ENCODE measurements at regions not wholly inside any gene's neighbourhood (a gene's known extent, or its start where the extent isn't known, plus 50 kb on each side); places are given as distances from the start of the nearest gene placed in this dataset.

DNA sequence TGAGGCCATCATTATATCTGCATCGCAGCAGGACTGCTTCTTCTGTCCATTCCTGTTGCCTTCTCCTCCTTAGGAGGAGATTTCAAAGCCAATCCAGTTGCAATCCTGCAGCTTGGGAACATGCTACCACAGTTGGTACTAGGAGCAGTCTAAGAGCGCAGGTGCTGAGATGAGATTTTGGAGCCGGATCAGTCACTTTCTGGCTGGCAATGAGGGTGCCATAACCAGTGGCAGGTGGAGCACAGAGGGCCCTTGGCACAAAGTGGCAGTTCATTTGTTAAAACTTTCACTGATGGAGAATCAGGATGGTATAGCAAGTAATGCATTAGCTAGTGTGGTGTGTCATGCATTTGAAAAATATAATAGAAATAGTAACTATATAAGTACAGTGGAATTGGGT is 173.7 kb upstream of the ATP5MC3 start:
- TF ChIP-seq, protein P1, sequence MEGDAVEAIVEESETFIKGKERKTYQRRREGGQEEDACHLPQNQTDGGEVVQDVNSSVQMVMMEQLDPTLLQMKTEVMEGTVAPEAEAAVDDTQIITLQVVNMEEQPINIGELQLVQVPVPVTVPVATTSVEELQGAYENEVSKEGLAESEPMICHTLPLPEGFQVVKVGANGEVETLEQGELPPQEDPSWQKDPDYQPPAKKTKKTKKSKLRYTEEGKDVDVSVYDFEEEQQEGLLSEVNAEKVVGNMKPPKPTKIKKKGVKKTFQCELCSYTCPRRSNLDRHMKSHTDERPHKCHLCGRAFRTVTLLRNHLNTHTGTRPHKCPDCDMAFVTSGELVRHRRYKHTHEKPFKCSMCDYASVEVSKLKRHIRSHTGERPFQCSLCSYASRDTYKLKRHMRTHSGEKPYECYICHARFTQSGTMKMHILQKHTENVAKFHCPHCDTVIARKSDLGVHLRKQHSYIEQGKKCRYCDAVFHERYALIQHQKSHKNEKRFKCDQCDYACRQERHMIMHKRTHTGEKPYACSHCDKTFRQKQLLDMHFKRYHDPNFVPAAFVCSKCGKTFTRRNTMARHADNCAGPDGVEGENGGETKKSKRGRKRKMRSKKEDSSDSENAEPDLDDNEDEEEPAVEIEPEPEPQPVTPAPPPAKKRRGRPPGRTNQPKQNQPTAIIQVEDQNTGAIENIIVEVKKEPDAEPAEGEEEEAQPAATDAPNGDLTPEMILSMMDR (IDR thresholded peaks at IDR 0.05): no peak
- TF ChIP-seq POLR2A (IDR thresholded peaks at IDR 0.05): no peak

Data from testis (tissue), 2 donors.